ENCODE measurements at regions not wholly inside any gene's neighbourhood (a gene's known extent, or its start where the extent isn't known, plus 50 kb on each side); places are given as distances from the start of the nearest gene placed in this dataset.

DNA sequence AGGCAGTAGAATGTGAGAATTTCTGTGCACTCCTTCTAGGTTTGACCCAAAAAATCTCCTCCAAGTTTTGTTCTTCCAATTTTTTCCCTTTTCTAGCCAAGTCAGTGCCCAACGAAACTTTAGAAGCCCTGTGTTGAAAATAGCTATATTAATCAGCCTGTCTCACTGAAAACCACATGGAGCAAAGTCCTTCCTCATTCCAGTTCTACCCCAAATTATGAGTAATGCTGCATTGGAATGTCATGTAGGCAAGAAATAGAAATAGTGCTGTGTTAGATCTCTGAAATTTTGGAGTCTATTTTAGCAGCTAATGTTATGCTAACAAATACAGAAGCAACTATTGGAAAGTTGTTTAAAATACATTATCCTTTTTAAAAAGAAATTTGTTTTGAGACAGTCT lies 725.5 kb downstream of the TBC1D32 start:
- no CpG with 5 or more reads among the region's 1 CpG for WGBS (ENCODE audit: insufficient coverage)
- ChIA-PET CTCF (no interaction called here), POLR2A (no interaction called here)
- Histone ChIP-seq H3K36me3 (ENCODE audit: control insufficient read depth in 2 of 2, extremely low read depth in 1 of 2, insufficient read depth in 1 of 2, low read length in 1 of 2) (no peaks in the 10 kb centered on the region), H3K27me3 (replicated peaks in 1 of 2; ENCODE audit: control insufficient read depth in 2 of 2, extremely low read depth in 1 of 2, insufficient read depth in 2 of 2, low read length in 1 of 2) (no peaks in the 10 kb centered on the region), H3K4me1 (ENCODE audit: control insufficient read depth in 1 of 2, extremely low read depth in 1 of 2, insufficient read depth in 2 of 2, low read length in 2 of 2) (no peaks in the 10 kb centered on the region), H3K4me3 (ENCODE audit: control insufficient read depth in 1 of 2, extremely low read depth in 1 of 2, low read length in 1 of 2) (no peak overlapping the region), H3K9me3 (no peaks in the 10 kb centered on the region), H3K27ac (ENCODE audit: low read length) (no peak overlapping the region)
- H3K4me3 Mint-ChIP-seq, result no peak overlapping the region
- no peak for ATAC-seq (replicated peaks in 1 of 4)
- no peak overlapping the region for H3K27ac Mint-ChIP-seq
- no peaks in the 10 kb centered on the region for H3K36me3 Mint-ChIP-seq
- H3K9me3 Mint-ChIP-seq, result peaks cover 0 to 3% (median 0%) of the 10 kb centered on the region in 3 donors
- no peak for DNase-seq
- H3K4me1 Mint-ChIP-seq, result no peaks in the 10 kb centered on the region
- no peaks in the 10 kb centered on the region for H3K27me3 Mint-ChIP-seq

DNA sequence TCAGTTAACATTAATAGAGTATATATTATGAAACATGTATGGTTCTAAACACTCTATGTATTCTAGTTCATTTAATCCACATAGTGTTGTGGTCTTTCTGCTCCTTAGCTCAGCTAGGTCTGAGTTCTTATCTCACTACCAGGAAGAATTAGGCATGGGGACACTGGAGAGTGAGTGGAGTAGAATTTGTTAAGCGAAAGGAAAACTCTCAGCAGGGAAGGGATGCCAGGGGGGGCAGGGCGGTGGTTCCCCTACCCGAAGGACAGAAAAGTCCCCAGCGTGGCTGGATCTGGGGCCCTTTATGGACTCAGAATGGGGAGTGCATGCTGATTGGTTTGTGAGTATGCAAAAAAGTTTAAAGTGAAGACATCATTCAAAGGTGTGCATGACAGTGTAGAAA lies 727.5 kb downstream of the TBC1D32 start:
- H3K9me3 Mint-ChIP-seq, result peaks cover 0 to 3% (median 0%) of the 10 kb centered on the region in 3 donors
- no peak overlapping the region for H3K4me3 Mint-ChIP-seq
- H3K9me3 ChIP-seq, result no peaks in the 10 kb centered on the region
- whole genome bisulfite sequencing (ENCODE audit: insufficient coverage), result 66% methylated on average over 4 of the region's 4 CpGs
- H3K36me3 Mint-ChIP-seq, result no peaks in the 10 kb centered on the region
- no peaks in the 10 kb centered on the region for H3K27me3 ChIP-seq (replicated peaks in 1 of 2; ENCODE audit: control insufficient read depth in 2 of 2, extremely low read depth in 1 of 2, insufficient read depth in 2 of 2, low read length in 1 of 2)
- no peak for ATAC-seq (replicated peaks in 1 of 4)
- POLR2A ChIA-PET, result no interaction called here
- DNase-seq, result no peak
- H3K4me3 ChIP-seq (ENCODE audit: control insufficient read depth in 1 of 2, extremely low read depth in 1 of 2, low read length in 1 of 2), result no peak overlapping the region
- no peaks in the 10 kb centered on the region for H3K4me1 ChIP-seq (ENCODE audit: control insufficient read depth in 1 of 2, extremely low read depth in 1 of 2, insufficient read depth in 2 of 2, low read length in 2 of 2)
- H3K36me3 ChIP-seq (ENCODE audit: control insufficient read depth in 2 of 2, extremely low read depth in 1 of 2, insufficient read depth in 1 of 2, low read length in 1 of 2), result no peaks in the 10 kb centered on the region
- H3K4me1 Mint-ChIP-seq, result no peaks in the 10 kb centered on the region
- CTCF ChIA-PET, result no interaction called here
- no peaks in the 10 kb centered on the region for H3K27me3 Mint-ChIP-seq
- H3K27ac Mint-ChIP-seq, result no peak overlapping the region
- H3K27ac ChIP-seq (ENCODE audit: low read length), result no peak overlapping the region

DNA sequence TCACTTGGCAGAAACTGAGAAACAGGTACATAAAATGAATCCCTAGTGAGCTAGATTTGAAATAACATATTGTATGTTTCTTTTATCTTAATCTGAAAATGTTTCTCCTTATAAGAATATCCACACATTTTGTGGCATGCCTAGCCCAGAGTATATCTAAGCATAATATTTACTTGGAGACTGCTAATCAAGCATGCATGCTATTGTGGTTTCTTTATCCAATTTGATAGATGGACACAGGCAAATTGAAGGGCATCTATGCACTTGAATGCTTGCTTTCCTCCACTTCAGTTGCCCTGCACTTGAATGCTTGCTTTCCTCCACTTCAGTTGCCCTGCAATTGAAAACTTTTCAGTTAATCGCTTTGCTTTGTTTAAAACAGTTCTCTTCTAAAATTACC lies 729.8 kb downstream of the TBC1D32 start:
- ChIA-PET CTCF (no interaction called here), POLR2A (interaction anchor here in 1 of 2 donors (0.6 kb wide), 1 partner anchor 1134 kb away, joined by 3 read pairs; no protein-coding TSS in a partner anchor)
- peaks cover 0 to 10% (median 4%) of the 10 kb centered on the region in 3 donors for H3K9me3 Mint-ChIP-seq
- H3K27me3 ChIP-seq (replicated peaks in 1 of 2; ENCODE audit: control insufficient read depth in 2 of 2, extremely low read depth in 1 of 2, insufficient read depth in 2 of 2, low read length in 1 of 2), result no peaks in the 10 kb centered on the region
- no peak overlapping the region for H3K4me3 Mint-ChIP-seq
- H3K4me1 Mint-ChIP-seq, result no peaks in the 10 kb centered on the region
- no peaks in the 10 kb centered on the region for H3K27me3 Mint-ChIP-seq
- no peak overlapping the region for H3K27ac Mint-ChIP-seq
- H3K9me3 ChIP-seq, result no peaks in the 10 kb centered on the region
- H3K4me3 ChIP-seq (ENCODE audit: control insufficient read depth in 1 of 2, extremely low read depth in 1 of 2, low read length in 1 of 2), result no peak overlapping the region
- no peaks in the 10 kb centered on the region for H3K36me3 ChIP-seq (ENCODE audit: control insufficient read depth in 2 of 2, extremely low read depth in 1 of 2, insufficient read depth in 1 of 2, low read length in 1 of 2)
- WGBS (ENCODE audit: insufficient coverage), result no CpG with 5 or more reads among the region's 1 CpG
- DNase-seq (no peak), ATAC-seq (replicated peaks in 1 of 4) (no peak)
- no peak overlapping the region for H3K27ac ChIP-seq (ENCODE audit: low read length)
- H3K36me3 Mint-ChIP-seq, result no peaks in the 10 kb centered on the region
- H3K4me1 ChIP-seq (ENCODE audit: control insufficient read depth in 1 of 2, extremely low read depth in 1 of 2, insufficient read depth in 2 of 2, low read length in 2 of 2), result no peaks in the 10 kb centered on the region

DNA sequence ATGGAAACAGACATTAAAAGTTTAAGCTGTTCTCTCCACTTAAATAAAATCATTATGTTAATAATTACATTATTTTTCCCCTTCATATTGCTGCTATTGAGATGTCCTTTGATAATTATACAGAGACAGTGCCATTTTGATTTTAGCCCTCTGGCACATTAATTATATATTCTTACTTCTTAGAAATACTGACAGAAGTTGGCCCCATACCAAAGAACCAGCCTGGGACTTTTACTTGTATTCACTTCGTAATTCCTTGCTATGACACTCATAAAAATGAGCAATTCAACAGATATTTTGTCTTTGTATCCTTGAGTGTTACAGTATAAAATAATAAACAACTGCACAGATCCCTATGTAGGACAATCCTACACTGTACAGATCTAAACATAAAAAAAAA lies 743.7 kb downstream of the TBC1D32 start:
- Histone ChIP-seq H3K27ac (ENCODE audit: low read length) (no peak overlapping the region), H3K9me3 (no peaks in the 10 kb centered on the region), H3K27me3 (replicated peaks in 1 of 2; ENCODE audit: control insufficient read depth in 2 of 2, extremely low read depth in 1 of 2, insufficient read depth in 2 of 2, low read length in 1 of 2) (no peaks in the 10 kb centered on the region), H3K36me3 (ENCODE audit: control insufficient read depth in 2 of 2, extremely low read depth in 1 of 2, insufficient read depth in 1 of 2, low read length in 1 of 2) (no peaks in the 10 kb centered on the region), H3K4me1 (ENCODE audit: control insufficient read depth in 1 of 2, extremely low read depth in 1 of 2, insufficient read depth in 2 of 2, low read length in 2 of 2) (no peaks in the 10 kb centered on the region), H3K4me3 (ENCODE audit: control insufficient read depth in 1 of 2, extremely low read depth in 1 of 2, low read length in 1 of 2) (no peak overlapping the region)
- H3K4me3 Mint-ChIP-seq, result no peak overlapping the region
- no peaks in the 10 kb centered on the region for H3K36me3 Mint-ChIP-seq
- H3K27me3 Mint-ChIP-seq, result no peaks in the 10 kb centered on the region
- no peaks in the 10 kb centered on the region for H3K4me1 Mint-ChIP-seq
- no CpG with 5 or more reads among the region's 1 CpG for WGBS (ENCODE audit: insufficient coverage)
- ChIA-PET CTCF (no interaction called here), POLR2A (no interaction called here)
- ATAC-seq (replicated peaks in 1 of 4), result no peak
- no peak overlapping the region for H3K27ac Mint-ChIP-seq
- no peak for DNase-seq
- H3K9me3 Mint-ChIP-seq, result no peaks in the 10 kb centered on the region

DNA sequence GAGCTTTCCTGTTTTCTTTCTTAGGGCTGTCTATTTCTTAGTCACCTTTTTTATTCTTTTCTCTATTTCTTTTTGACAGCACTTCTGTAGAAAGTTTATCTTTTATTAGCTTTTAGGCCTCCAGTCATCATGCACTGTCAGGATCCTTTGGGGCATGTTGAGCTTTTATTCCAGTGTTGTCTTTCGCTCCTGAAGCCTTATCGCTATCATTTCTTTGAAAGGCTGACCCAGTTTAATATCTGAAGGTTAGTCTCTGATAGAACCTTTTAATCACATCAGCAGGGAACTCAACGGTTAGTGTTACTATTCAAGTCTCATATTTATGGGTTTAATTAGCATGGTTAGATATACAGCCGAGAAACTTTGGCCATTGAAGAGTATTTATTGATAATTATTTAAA lies 745.9 kb downstream of the TBC1D32 start:
- H3K4me3 Mint-ChIP-seq, result no peak overlapping the region
- no peak overlapping the region for H3K4me3 ChIP-seq (ENCODE audit: control insufficient read depth in 1 of 2, extremely low read depth in 1 of 2, low read length in 1 of 2)
- WGBS (ENCODE audit: insufficient coverage), result no CpG with 5 or more reads among the region's 4 CpGs
- no peaks in the 10 kb centered on the region for H3K9me3 ChIP-seq
- POLR2A ChIA-PET, result interaction anchor here in 1 of 2 donors (0.6 kb wide), 1 partner anchor 1544 kb away, joined by 3 read pairs; no protein-coding TSS in a partner anchor
- no peaks in the 10 kb centered on the region for H3K27me3 Mint-ChIP-seq
- H3K36me3 Mint-ChIP-seq, result no peaks in the 10 kb centered on the region
- CTCF ChIA-PET, result no interaction called here
- H3K9me3 Mint-ChIP-seq, result peaks cover 0 to 3% (median under 1%) of the 10 kb centered on the region in 3 donors
- DNase-seq (no peak), ATAC-seq (replicated peaks in 1 of 4) (no peak)
- H3K27ac Mint-ChIP-seq, result no peak overlapping the region
- no peaks in the 10 kb centered on the region for H3K4me1 Mint-ChIP-seq
- H3K36me3 ChIP-seq (ENCODE audit: control insufficient read depth in 2 of 2, extremely low read depth in 1 of 2, insufficient read depth in 1 of 2, low read length in 1 of 2), result no peaks in the 10 kb centered on the region
- no peaks in the 10 kb centered on the region for H3K4me1 ChIP-seq (ENCODE audit: control insufficient read depth in 1 of 2, extremely low read depth in 1 of 2, insufficient read depth in 2 of 2, low read length in 2 of 2)
- H3K27ac ChIP-seq (ENCODE audit: low read length), result no peak overlapping the region
- H3K27me3 ChIP-seq (replicated peaks in 1 of 2; ENCODE audit: control insufficient read depth in 2 of 2, extremely low read depth in 1 of 2, insufficient read depth in 2 of 2, low read length in 1 of 2), result no peaks in the 10 kb centered on the region

DNA sequence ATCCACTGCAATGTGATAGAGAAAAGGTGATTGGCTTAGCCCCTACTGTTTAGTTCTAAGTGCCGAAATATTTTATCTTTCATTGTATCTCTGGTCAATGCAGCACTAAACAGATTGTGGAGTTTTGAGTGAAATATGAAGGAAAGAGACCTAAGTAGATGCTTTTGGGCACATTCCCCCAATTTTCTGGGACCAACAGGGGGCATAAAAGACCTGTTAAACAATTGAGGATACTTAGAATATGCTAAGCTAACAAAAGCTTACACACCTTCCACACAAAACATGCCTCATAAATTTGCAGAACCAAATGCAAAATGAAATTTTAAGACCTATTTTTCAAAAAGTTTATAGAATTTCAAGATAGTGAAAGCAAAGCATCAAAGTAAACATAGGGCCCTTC lies 746.9 kb downstream of the TBC1D32 start:
- WGBS (ENCODE audit: insufficient coverage), result no CpG with 5 or more reads among the region's 1 CpG
- no peaks in the 10 kb centered on the region for H3K4me1 Mint-ChIP-seq
- no peaks in the 10 kb centered on the region for H3K9me3 ChIP-seq

DNA sequence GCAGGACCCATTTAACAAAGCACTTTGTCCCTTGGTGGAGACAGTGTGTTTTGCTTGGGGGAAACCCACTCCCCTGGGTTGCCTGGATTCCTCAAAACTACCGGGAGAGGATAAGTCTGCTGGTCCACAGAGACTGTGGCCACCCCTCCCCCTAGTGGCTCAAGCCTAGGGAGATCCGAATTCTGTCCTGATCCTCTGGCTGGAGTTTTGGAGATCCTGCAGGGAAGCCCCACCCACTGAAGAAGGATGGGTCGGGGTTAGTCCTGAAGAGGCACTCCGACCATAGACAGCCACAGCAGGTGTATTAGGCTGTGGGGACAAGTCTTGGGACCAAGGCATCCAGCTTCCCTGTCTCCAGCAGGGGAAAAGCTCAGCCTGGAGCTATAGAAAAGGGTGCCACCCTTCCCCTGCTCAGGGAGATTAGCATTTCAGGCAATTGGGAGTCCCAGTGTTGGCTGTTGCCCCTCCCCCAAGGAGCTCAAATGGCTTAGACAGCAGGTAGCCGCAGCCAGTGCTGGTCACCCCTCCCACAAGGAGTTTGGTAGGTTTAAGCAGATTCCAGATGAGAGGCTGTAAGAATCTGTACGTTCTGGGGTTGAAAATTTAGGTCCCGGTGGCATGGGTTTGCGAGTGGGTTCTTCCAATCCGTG lies 750.0 kb downstream of the TBC1D32 start:
- Mint-ChIP-seq H3K36me3 (no peaks in the 10 kb centered on the region), H3K4me1 (no peaks in the 10 kb centered on the region), H3K4me3 (no peak overlapping the region), H3K27ac (no peak overlapping the region), H3K9me3 (peaks cover 6 to 15% (median 10%) of the 10 kb centered on the region in 3 donors), H3K27me3 (no peaks in the 10 kb centered on the region)
- H3K36me3 ChIP-seq (ENCODE audit: control insufficient read depth in 2 of 2, extremely low read depth in 1 of 2, insufficient read depth in 1 of 2, low read length in 1 of 2), result no peaks in the 10 kb centered on the region
- no peaks in the 10 kb centered on the region for H3K4me1 ChIP-seq (ENCODE audit: control insufficient read depth in 1 of 2, extremely low read depth in 1 of 2, insufficient read depth in 2 of 2, low read length in 2 of 2)
- H3K4me3 ChIP-seq (ENCODE audit: control insufficient read depth in 1 of 2, extremely low read depth in 1 of 2, low read length in 1 of 2), result no peak overlapping the region
- 51% methylated on average over 3 of the region's 9 CpGs for WGBS (ENCODE audit: insufficient coverage)
- no peaks in the 10 kb centered on the region for H3K9me3 ChIP-seq
- no peak overlapping the region for H3K27ac ChIP-seq (ENCODE audit: low read length)
- H3K27me3 ChIP-seq (replicated peaks in 1 of 2; ENCODE audit: control insufficient read depth in 2 of 2, extremely low read depth in 1 of 2, insufficient read depth in 2 of 2, low read length in 1 of 2), result no peaks in the 10 kb centered on the region
- ATAC-seq (replicated peaks in 1 of 4) (no peak), DNase-seq (no peak)
- ChIA-PET POLR2A (no interaction called here), CTCF (no interaction called here)

More for the DNA sequence above, 746.9 kb downstream of the TBC1D32 start:
- Histone ChIP-seq H3K27me3 (replicated peaks in 1 of 2; ENCODE audit: control insufficient read depth in 2 of 2, extremely low read depth in 1 of 2, insufficient read depth in 2 of 2, low read length in 1 of 2) (no peaks in the 10 kb centered on the region), H3K4me3 (ENCODE audit: control insufficient read depth in 1 of 2, extremely low read depth in 1 of 2, low read length in 1 of 2) (no peak overlapping the region), H3K4me1 (ENCODE audit: control insufficient read depth in 1 of 2, extremely low read depth in 1 of 2, insufficient read depth in 2 of 2, low read length in 2 of 2) (no peaks in the 10 kb centered on the region), H3K36me3 (ENCODE audit: control insufficient read depth in 2 of 2, extremely low read depth in 1 of 2, insufficient read depth in 1 of 2, low read length in 1 of 2) (no peaks in the 10 kb centered on the region), H3K27ac (ENCODE audit: low read length) (no peak overlapping the region)
- POLR2A ChIA-PET, result no interaction called here
- Mint-ChIP-seq H3K27me3 (no peaks in the 10 kb centered on the region), H3K4me3 (no peak overlapping the region), H3K36me3 (no peaks in the 10 kb centered on the region), H3K9me3 (peaks cover 3 to 8% (median 6%) of the 10 kb centered on the region in 3 donors), H3K27ac (no peak overlapping the region)
- DNase-seq (no peak), ATAC-seq (replicated peaks in 1 of 4) (no peak)
- CTCF ChIA-PET, result no interaction called here
